NCI-H1105 (cell line): ENCODE measurements at regions not wholly inside any gene's neighbourhood (a gene's known extent, or its start where the extent isn't known, plus 50 kb on each side); places are given as distances from the start of the nearest gene placed in this dataset.

Experiments
- DNase-seq: peaks from one replicate; lab custom pipeline; 2025; lab: John Stamatoyannopoulos, UW

DNA sequence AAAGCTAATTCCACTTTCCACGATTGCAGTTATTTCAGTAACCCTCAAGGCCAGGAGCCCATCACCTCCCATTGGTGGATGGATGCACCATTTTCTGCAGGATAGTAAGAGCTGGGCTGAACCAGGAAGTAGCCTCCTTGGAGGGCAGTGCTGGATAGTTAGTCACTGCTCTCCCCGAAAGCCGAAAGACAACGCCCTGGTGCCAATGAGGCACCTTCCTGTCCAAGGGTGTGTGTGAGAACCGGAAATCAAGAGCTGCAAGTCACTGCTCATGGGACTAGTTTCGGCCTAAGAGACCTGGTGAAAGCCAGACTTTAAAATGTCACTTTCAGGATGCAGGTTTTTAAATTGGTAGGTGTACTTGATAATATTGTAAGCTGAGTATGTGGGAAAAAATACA, 203.8 kb upstream of the HS3ST1 start:
- DNase-seq, result no peak

DNA sequence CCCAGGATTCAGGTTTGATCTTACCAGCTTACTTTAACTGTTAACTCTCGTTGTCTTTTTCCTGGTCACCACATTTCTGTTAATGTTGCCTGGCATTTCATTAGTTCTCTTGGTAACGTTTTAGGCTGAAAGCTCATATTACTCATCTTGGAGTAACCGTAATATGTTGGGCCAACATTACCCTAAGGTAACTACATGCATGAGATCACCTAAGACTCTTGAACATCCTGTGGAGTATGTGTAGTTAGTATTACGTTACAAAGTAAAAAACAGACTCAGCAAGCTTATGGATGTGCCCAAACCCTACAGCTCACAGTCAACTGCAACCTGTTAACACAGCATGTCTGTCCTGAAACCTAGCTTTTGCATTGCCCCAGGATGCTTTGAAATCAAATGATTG, 203.3 kb upstream of the HS3ST1 start:
- DNase-seq, result no peak

DNA sequence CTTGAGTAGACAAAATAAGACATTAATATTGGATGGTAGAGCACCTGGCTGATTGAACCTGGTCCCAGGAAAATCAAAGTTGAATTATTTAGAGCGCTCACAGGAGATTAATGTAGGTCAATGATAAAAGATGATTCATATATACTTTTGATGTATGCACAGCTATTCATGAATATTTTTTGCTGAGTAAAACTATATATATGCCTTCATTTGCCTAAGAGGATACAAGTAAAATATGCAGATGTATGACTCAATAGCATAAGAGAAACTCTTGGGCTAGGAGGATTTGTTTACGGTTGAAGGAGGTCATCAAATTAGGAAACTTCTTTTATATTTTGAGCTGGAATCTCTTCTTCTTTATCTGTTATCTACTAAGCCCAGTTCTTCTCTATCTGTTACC, 202.7 kb upstream of the HS3ST1 start:
- no peak for DNase-seq

DNA sequence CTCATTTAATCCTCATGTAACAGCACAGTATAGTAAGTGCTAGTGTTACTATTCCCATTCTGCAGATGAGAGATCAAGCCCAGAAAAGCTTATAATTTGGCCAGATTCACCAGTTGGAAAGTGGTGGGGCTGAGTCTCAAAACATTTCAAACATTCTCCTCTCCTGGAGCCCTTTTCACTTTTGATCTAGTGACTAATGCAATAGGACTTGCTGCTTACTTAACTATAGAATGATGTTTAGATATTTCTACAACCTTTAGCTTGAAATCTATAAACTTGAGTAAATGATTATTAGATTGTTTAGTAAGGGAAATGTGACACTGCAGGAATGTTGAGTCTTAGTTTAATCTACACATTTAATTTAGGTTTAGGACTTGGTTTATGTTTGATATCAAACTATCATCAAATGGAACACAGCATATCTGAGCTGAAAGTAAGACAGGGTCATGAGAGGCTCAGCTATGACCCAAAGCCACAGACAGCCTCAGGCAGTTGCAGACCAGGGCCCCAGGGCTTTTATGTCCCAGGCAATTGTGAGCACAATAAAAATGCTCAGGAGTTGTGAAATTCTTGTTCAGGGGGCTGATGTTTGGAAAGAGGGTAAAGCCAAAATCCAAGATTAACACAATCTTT, 199.5 kb upstream of the HS3ST1 start:
- no peak for DNase-seq

DNA sequence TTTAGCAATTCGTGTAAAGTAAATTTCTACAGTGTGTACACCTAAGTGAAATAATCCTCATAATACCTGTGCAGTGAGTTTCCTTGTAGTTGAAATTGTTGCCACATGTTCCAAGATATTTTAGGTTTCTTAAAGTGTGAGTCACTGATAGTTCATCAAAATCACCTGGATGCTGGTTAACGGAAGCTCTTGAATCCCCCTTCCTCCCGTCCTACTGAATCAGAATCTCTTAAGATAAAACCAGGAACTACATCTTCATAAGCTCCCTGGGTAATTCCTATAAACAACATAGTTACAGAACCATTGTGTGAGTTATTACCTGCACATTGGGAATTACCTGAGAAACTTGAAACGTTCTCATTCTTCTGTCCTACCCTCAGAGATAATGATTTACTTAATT, 197.4 kb upstream of the HS3ST1 start:
- DNase-seq, result no peak

DNA sequence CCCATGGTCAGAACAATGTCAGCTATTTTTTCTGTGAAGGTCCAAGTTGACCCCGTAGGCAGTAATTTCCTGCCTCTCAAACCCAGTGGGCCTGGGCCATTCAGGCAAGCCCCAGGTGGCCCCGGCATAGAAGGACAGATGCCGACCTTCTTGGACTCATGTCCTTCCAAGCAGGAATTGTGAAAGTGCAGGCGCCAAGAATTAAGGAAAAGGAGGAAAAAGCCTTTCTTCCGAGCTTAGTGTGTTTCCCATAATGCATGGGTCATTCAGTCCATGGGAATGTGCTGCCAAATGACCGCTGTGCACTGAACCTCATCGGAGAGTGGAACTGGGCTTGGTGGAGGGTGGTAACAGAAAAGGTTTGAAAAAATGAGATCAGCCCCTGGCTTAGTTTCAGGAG, 196.5 kb upstream of the HS3ST1 start:
- no peak for DNase-seq

DNA sequence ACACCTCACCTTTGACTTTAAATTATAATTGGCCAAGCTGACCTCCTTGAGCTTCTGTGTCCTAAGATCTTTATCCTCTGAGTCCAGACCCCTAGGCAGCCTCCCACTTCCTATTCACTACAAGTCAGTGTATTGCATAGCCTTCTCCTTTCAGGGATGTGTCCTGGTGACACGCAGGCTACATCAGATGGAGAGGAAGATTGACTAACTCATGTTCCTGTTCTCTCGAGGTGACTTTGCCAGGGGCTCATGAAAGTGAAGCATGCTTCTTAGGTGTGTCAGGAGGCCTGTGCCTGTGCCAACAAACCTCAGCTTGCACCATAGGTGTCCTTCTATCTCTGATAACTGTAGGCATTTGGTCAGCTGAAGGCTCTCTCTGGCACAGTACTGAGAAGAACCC, 195.7 kb upstream of the HS3ST1 start:
- no peak for DNase-seq

DNA sequence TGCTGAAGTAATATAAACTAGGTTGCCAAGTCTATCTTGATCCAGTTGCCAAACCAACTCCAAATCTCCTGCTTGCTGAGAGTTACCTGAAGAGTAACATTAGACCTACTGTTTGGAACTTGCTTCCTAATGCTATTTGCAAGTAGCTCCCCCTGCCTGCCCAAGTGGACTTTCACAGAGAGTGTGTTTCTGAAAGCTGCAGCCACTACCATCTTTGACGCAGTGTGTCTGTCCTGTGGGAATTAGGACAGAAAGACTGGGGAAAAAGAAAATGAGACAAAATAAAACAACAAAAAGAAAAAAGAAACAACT, 195.0 kb upstream of the HS3ST1 start:
- DNase-seq, result no peak

DNA sequence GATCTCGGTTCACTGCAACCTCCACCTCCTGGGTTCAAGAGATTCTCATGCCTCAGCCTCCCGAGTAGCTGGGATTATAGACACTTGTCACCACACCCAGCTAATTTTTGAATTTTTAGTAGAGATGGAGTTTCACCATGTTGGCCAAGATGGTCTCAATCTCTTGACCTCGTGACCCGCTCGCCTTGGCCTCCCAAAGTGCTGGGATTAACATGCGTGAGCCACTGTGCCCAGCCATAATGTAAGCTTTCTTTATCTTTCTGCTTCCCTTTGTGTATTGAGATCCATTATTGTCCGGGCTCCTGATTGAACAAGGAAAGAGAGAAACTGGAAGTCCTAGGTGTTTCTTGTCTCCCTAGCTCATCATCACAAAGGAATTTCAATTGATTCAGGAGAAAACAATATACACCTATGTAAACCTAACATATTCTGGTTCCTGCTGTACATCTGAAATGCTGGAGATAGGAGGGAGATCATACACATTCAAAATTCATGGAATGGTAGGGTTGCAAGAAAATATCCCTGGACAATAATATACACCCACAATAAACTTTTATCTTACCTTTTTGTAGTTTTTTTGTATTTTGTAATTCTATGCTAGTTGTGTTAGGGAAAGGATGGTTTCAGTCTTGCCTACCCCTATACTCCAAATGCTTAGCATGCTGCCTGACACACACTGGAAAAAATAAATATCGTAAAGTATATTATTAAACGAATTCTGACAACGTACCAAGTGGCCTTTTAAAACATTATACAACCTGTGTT, 194.4 kb upstream of the HS3ST1 start:
- no peak for DNase-seq

DNA sequence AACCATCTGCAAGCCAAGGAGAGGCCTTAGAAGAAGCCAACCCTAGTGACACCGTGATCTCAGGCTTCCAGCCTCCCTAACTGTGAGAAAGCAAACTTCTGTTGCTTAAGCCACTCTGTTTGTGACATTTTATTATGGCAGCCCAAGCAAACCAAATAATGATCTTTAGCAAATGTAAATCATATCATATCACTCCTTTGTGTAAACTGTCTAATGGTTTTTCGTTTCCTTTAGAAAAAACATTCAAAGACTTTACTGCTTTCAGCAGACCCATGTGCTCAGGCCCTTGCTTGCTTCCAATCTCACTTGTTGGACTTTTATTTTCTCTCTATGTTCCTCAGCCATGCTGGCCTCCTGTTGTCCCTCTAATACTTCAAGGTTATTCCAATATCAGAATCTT, 192.2 kb upstream of the HS3ST1 start:
- no peak for DNase-seq

DNA sequence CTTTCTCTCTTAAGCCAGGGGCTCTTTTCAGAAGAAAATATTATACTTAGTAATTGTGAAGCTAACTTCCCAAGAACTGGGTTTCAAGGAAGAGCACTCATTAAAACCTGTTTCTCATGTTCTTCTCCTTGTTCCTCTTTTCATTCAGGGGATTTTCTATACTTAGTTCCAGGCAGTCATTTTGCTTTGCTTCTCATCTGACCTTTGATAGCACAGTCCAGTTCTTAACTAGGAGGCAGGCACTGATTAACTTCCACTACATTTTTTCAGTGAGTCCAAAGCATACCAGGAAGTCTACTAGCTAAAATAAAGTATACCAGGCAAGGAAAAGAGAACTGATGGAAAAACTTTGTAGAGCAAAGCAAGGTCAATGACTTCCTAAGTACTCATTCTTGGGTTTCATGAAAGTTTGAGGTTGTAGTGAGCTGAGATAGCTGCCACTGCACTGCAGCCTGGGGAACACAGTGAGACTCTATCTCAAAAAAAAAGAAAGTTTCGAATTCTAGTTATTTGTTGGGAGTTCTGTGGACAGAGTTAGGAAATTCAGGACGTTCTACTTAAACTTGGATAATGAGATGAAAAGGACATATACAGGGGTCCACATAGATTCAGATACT, 190.1 kb upstream of the HS3ST1 start:
- DNase-seq, result no peak

DNA sequence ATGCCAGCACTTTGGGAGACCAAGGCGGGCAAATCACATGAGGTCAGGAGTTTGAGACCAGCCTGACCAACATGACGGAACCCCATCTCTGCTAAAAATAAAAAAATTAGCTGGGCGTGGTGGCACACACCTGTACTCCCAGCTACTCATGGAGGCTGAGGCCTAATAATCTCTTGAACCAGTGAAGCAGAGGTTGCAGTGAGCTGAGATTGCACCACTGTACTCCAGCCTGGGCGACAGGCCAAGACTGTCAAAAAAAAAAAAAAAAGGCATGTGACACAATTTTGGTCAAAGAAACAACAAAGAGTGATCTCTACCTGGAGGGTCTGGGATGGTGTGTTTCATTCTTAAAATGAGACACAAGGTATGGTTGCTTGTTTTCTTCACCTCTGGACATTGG, 188.2 kb upstream of the HS3ST1 start:
- no peak for DNase-seq

DNA sequence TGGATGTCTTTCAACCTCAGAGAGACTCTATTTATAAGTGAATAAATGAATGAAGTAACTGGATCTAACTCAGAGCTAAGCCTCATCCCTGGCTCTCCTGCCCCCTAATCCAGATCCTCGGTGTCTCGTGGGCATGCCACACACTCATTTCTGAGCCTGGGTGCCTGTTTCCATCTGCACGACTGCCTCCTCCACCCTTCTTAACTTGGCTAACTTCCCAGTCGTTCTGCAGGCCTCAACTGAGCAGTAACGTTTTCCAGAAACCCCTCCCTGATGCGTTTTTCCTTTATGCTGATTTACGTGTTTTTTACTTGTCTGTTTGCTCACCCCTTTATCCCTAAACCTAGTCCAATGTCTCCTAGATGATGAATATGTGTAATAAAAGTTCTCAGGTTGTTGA, 186.9 kb upstream of the HS3ST1 start:
- DNase-seq, result no peak

DNA sequence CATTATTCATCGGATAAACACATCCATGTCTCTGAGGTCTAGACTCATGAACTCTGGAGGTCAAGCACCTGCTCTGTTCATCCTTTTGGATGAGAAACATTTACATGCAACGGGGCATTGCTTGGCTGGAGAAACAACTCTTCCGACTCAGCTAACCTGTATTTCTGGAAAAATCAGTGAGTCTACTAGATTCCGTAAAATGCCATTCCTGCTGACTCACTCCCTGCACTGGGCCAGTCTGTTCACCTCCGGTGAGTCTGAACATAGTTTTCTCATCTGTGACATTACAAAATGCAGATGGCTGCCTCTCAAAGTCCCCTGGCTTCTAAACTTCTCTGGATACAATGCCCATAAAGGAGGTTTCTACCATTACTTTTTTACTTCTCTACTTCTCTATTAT, 185.7 kb upstream of the HS3ST1 start:
- no peak for DNase-seq

DNA sequence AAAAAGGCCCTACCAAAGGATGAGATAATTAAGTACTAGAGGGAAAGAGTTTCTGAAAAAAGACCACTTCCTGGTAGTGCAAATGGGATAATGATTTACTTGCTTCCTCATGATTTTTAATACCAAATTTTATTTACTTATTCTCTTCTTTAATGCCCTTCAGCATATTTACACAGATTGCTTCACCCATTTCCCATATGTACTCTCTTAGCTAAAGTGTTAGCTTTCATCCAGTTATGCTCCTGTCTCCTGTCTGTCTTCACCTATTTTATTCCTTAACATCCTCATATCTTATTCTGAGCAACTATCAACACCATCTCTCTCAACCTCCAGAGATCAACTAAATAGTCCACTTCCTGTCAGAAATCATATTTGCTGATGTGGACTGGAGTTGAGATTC, 183.2 kb upstream of the HS3ST1 start:
- no peak for DNase-seq

DNA sequence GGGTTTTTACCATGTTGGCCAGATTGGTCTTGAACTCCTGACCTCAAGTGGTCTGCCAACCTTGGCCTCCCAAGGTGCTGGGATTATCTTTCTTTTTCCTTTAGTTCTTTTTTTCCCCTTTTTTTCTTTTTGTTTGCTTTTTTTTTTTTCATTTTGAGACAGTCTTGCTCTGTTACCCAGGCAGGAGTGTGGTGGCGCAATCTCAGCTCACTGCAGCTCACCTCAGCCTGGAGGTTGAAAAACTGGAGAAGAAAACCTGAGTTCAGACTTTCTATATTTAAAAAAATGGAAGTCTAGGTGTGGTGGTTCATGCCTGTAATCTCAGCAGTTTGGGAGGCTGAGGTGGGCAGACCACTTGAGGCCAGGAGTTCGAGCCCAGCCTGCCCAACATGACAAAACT, 181.1 kb upstream of the HS3ST1 start:
- DNase-seq, result no peak

DNA sequence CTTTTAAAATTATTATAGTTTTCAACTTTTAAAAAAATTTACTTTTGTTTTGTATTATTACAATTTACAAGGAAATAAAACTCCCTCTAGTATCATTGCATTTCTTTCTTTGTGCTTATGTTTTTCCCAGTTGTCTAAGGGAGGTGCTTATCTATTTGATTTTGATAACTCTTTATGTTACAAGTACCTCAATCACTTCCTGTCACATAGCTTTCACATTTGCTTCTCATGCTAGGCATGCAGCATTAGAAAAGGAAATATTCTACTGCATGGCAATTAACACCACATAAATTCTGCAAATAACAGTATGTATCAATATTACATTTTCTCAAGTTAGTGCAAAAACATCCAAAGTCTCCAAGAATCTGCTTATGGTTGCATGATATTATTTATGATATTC, 180.3 kb upstream of the HS3ST1 start:
- DNase-seq, result no peak

DNA sequence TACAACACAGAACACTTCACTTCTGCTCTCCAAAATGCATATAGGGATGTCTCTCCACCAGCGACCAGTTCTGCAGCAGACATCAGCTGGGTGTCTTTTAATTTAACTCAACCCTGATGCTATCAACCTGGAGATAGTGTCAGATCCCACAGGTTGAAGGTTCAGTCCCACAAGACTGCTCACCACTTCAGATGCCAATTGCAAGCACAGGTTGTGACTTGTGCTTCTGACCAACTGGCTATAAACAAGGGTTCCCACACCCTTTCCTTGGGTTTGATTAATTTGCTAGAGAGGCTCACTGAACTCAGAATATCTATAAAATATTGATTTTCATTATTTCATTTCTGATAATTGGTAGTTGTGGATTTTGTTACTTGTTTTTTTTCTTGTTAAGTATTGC, 177.4 kb upstream of the HS3ST1 start:
- DNase-seq, result no peak

DNA sequence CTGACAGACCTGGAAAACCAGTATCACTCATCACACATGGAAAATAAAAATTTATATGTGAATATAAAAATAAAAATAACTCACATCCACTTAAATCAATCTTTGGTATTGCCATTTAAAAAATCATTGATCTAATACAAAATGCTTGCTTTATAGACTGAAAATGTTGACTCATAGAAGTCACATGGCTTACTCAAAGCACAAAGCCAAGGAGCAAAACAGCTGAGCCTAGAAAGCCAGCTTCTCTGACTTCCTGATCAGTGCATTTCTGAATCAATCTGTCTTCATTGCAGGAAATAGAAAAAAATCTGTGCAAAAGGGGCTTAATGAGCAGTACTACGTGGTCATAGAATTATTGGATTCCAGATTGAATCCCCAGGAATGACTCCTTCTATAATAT, 176.9 kb upstream of the HS3ST1 start:
- DNase-seq, result no peak

DNA sequence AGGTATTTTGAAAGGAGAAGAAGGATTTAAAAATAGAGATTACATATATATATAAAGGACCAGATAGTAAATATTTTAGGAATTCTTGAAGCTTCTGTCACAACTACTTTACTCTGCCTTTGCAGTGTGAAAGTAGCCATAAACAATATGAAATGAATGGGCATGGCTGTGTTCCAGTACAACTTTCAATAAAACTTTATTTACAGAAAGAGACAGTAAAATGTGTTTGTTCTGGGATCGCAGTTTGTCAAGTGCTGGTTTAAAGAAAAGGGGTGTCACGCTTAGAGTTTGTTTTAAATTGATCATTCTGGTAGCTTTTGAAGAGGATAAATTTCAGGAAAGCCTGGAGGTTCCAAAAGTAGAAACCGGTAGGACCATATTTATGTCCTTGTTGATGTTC, 176.1 kb upstream of the HS3ST1 start:
- DNase-seq, result no peak

DNA sequence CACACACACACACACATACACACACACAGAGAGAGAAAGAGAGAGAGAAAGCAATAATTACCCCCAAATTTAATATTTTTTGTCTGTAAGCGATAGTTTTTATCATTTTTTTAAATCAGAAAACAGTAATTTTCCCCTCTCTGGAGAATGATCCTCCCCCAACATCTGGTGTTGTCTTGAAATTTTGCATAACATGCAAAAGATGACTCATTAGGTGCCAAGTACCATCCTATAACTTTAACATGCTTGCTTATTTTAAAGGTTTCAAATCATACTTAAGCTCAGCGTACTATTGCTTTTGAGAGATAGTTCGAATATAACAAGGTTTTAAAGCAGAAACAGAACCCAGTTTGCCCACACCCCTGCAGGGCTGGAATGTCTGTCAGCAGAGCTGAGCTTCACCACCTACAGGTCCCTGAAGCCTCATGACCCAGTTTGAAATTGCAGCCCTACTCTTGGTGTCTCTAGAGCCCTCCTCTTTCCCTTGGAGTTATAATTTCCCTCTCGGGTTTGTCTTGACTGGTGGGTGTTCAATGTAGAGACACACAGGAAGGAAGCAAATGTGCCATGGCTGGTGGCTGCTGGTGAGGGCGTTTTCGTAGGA, 175.0 kb upstream of the HS3ST1 start:
- no peak for DNase-seq

DNA sequence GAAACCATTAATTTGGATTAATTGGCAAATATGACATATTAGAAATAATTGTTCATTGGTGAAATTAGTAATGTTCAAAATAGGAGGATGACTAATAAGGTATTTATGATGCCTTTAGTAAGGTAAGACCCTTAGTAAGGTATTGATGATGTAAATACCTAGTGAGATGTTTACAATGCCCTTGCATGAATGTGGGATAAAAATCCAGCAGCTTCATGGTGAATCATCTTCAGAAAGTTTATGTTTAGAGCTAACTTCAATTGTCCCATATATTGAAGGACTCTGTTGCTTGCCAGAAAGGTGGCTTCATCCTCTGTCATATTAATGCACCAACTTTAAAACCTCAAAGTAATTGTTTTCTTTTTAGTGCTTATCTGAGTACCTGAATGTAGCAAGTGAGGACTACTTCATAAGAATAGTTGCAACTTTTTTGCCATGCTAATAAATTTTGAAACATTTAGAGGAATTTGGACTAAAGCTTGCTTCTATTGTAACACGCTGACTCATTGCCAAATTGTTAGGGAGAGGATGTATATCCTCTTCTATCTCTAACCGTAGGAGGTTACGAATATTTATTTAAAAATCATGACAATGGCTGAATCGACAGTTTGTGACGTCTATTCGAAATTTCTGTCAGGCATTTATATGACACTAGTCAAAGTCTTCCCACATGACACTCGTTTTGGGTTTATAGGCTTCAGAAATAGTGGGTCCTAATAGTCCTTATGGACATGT, 174.1 kb upstream of the HS3ST1 start:
- no peak for DNase-seq

DNA sequence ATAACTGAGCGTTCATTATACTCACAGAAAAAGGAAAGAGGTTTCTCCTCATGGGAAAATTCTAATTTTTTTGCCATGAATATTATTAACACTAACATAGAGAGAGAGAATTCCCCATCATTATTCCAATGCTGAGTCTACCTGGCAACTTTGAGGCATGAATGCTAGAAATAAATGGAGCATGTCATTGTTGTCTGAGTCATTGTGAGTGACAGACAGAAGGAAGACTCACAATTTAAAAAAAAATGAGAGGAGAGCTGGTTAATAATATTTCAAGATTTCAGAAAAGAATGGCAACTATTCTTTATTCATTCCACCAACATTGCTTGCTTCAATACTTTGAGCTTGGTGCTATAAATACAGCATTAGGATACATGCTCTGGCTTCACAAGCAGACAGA, 170.4 kb upstream of the HS3ST1 start:
- no peak for DNase-seq
